ENCODE measurements at regions not wholly inside any gene's neighbourhood (a gene's known extent, or its start where the extent isn't known, plus 50 kb on each side); places are given as distances from the start of the nearest gene placed in this dataset.

DNA sequence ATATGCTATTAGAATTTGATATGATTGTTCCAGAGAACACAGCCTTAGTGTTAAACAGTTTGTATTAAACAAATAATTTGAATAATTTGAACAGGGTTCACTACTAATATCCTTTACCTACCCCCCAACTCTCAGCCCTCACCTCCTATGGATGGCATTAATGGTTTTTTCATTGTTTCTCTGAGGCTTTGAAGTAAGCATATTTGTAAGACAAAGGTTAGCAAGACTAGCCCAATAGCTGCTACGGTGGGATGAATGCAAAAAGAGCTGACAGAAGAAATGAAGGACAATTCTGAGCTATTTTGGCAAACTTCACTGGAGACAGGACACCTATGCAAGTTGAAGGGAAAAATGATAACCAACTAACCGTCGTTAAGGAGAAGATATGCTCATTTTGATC is 61.6 kb downstream of the ARL4A start:
- TF ChIP-seq, protein P1, sequence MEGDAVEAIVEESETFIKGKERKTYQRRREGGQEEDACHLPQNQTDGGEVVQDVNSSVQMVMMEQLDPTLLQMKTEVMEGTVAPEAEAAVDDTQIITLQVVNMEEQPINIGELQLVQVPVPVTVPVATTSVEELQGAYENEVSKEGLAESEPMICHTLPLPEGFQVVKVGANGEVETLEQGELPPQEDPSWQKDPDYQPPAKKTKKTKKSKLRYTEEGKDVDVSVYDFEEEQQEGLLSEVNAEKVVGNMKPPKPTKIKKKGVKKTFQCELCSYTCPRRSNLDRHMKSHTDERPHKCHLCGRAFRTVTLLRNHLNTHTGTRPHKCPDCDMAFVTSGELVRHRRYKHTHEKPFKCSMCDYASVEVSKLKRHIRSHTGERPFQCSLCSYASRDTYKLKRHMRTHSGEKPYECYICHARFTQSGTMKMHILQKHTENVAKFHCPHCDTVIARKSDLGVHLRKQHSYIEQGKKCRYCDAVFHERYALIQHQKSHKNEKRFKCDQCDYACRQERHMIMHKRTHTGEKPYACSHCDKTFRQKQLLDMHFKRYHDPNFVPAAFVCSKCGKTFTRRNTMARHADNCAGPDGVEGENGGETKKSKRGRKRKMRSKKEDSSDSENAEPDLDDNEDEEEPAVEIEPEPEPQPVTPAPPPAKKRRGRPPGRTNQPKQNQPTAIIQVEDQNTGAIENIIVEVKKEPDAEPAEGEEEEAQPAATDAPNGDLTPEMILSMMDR (conservative IDR thresholded peaks at IDR 0.05; ENCODE audit: low read depth, low read length) = no peak
- no peak for TF ChIP-seq EZH2 (IDR thresholded peaks at IDR 0.05; ENCODE audit: borderline replicate concordance, low read depth, low read length, poor library complexity, severe bottlenecking)
